Kidney (tissue), 13 donors: ENCODE measurements at regions not wholly inside any gene's neighbourhood (a gene's known extent, or its start where the extent isn't known, plus 50 kb on each side); places are given as distances from the start of the nearest gene placed in this dataset.

ENCODE experiments used
- DNase-seq, 5 donors: peaks; one replicate each; pipeline ENCODE4 v3.0.0-alpha.2; 2013 to 2020
- FAIRE-seq: peaks from 2 replicates; lab custom pipeline; 2012; peaks lifted over from hg19 to GRCh38; lab: Jason Lieb, UNC
- H3K27ac ChIP-seq, 2 donors: one replicate each; pipeline ENCODE4 v1.7.0; 2013; ENCODE audit warnings: low read depth in 2 of 2, low read length in 2 of 2, inconsistent platforms in 1 of 2
- H3K27me3 ChIP-seq: one replicate; pipeline ENCODE4 v1.7.1; 2013; ENCODE audit warnings: low read length, inconsistent platforms; ENCODE audit not compliant: control insufficient read depth, insufficient read depth
- H3K36me3 ChIP-seq, 3 donors: one replicate each; pipeline versions ENCODE4 v1.7.0 to v1.7.1; 2013; ENCODE audit warnings: low read length in 3 of 3, control low read depth in 1 of 3, inconsistent platforms in 1 of 3; ENCODE audit not compliant: insufficient read depth in 3 of 3, control insufficient read depth in 2 of 3
- H3K4me1 ChIP-seq, 3 donors: one replicate each; pipeline versions ENCODE4 v1.7.0 to v1.7.1; 2013; ENCODE audit warnings: low read length in 3 of 3, inconsistent platforms in 1 of 3, low read depth in 1 of 3; ENCODE audit not compliant: control insufficient read depth in 2 of 3, insufficient read depth in 2 of 3
- H3K4me3 ChIP-seq, 3 donors: one replicate each; pipeline versions ENCODE4 v1.7.0 to v1.8.1; 2013; ENCODE audit warnings: low read length in 3 of 3, control low read depth in 1 of 3, inconsistent platforms in 1 of 3
- H3K9ac ChIP-seq, 3 donors: one replicate each; pipeline versions ENCODE4 v1.7.0 to v1.7.1; 2013; ENCODE audit warnings: low read length in 3 of 3, control low read depth in 1 of 3, inconsistent platforms in 1 of 3
- H3K9me3 ChIP-seq, 3 donors: one replicate each; pipeline versions ENCODE4 v1.7.0 to v1.7.1; 2013; ENCODE audit warnings: low read length in 3 of 3, control low read depth in 1 of 3, inconsistent platforms in 1 of 3; ENCODE audit not compliant: control insufficient read depth in 2 of 3, insufficient read depth in 1 of 3
- intact Hi-C: fragments of 100-400 bp; cut with DNase I; formaldehyde crosslinking; loops from one replicate; pipeline ENCODE4 v1.11.1; 2022
- TF ChIP-seq, protein P1 (sequence below): IDR thresholded peaks from 3 replicates; pipeline ENCODE4 v1.5.1; 2012; ENCODE audit warnings: mild to moderate bottlenecking, moderate library complexity, borderline replicate concordance; ENCODE audit not compliant: insufficient read depth; ENCODE audit errors: extremely low read depth
- donor health status: control.
- donor health status: control.
- donor health status: control.
- donor health status: control.
- donor health status: control.
- donor health status: DM: yes; HTN: yes; CAD: no.
- donor health status: Normal renal cell carcinoma (clear cell type).

DNA sequence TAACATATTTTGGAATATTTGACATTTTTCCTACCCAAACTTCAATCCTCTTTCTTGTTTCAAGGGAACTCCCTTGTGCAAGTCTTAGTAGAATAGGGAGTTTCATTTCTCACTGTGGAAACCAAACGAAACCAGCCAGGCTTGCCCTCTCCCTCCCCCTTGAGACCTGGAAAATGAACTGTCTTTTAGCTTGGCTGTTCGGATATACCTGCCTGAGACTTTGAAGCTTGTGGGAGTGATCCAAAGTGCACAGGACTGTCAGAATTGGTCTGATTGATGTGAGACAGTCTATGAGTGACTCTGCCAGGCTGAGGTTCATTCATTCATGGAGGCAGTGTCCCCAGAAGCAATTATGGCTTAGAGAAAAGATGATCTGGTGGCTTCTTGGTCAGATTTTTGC is 388.1 kb downstream of the EPM2A start:
- DNase-seq = peak in 2 of 5 donors; percentile 51 to 57
- H3K9ac ChIP-seq = no peak overlapping the region
- intact Hi-C loops = no loop called here

DNA sequence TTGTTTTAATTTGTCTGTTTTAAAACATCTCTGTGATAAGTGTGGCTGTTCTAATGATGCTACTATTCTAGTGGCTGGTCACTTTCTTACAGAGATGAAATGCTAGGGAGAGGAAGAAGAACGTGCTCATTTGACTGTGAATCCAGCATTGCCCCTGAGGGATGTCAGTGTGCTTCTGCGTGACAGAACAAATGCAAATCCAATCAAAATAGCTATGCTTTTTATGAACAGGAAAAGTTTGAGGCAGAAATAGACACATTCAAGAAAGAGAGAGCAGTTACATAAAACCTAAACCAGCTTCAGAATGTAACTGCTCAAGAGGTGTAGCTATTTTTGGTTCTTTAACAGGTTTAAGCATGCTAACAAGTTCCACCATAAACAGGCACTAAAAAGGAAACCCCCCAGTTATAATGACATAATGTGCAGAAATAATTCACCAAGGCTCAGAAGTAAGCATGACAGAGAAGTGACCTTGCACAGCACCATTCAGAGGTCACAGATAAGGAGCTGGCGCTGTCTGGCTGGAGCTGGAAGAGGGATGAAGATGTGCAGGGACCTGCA is 385.3 kb downstream of the EPM2A start:
- Histone ChIP-seq H3K9me3 (no peaks in the 10 kb centered on the region), H3K36me3 (no peaks in the 10 kb centered on the region), H3K27ac (no peak overlapping the region), H3K4me1 (no peaks in the 10 kb centered on the region), H3K9ac (no peak overlapping the region), H3K4me3 (no peak overlapping the region), H3K27me3 (no peaks in the 10 kb centered on the region)
- FAIRE-seq (no peak), DNase-seq (no peak)
- intact Hi-C loops = no loop called here
- TF ChIP-seq, protein P1, sequence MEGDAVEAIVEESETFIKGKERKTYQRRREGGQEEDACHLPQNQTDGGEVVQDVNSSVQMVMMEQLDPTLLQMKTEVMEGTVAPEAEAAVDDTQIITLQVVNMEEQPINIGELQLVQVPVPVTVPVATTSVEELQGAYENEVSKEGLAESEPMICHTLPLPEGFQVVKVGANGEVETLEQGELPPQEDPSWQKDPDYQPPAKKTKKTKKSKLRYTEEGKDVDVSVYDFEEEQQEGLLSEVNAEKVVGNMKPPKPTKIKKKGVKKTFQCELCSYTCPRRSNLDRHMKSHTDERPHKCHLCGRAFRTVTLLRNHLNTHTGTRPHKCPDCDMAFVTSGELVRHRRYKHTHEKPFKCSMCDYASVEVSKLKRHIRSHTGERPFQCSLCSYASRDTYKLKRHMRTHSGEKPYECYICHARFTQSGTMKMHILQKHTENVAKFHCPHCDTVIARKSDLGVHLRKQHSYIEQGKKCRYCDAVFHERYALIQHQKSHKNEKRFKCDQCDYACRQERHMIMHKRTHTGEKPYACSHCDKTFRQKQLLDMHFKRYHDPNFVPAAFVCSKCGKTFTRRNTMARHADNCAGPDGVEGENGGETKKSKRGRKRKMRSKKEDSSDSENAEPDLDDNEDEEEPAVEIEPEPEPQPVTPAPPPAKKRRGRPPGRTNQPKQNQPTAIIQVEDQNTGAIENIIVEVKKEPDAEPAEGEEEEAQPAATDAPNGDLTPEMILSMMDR = no peak

More for the DNA sequence above, 388.1 kb downstream of the EPM2A start:
- Histone ChIP-seq H3K4me1 (no peaks in the 10 kb centered on the region), H3K27me3 (no peaks in the 10 kb centered on the region), H3K27ac (no peak overlapping the region), H3K4me3 (no peak overlapping the region), H3K9me3 (no peaks in the 10 kb centered on the region), H3K36me3 (no peaks in the 10 kb centered on the region)
- TF ChIP-seq, protein P1 = no peak
- no peak for FAIRE-seq

DNA sequence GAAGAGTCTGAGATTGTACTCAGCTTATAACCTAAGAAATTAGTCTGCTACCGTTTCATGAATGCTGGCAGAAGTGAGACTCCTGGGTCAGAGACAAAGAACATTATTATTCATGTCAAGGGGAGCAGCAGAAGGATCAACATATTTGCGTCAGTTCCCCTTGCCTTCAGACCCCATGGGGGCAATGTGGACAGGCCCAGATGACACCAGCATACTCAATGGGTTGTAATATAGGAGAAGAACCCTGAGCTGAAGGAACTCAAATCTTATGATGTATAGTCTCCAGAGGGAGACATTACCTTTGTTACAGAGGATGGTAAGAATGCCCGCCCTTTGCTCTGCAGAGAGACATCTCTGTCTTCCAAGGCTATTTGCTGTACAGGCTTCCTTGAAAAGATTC is 384.4 kb downstream of the EPM2A start:
- FAIRE-seq (no peak), DNase-seq (no peak)
- no peak overlapping the region for H3K9ac ChIP-seq
- no peak overlapping the region for H3K27ac ChIP-seq
- no peaks in the 10 kb centered on the region for H3K36me3 ChIP-seq
- intact Hi-C loops = no loop called here
- H3K27me3 ChIP-seq = no peaks in the 10 kb centered on the region
- no peaks in the 10 kb centered on the region for H3K9me3 ChIP-seq
- TF ChIP-seq, protein P1 = no peak
- no peak overlapping the region for H3K4me3 ChIP-seq
- H3K4me1 ChIP-seq = no peaks in the 10 kb centered on the region
